Renal cortex interstitium (tissue), 11 donors: ENCODE measurements at regions not wholly inside any gene's neighbourhood (a gene's known extent, or its start where the extent isn't known, plus 50 kb on each side); places are given as distances from the start of the nearest gene placed in this dataset.
"Not testable (repeated sequence)": the region's sequence is repeated elsewhere in the genome, so short reads cannot be mapped to it uniquely, and the experiment has no call there.

Experiments
- DNase-seq, 11 donors: peaks; one replicate each; pipeline ENCODE4 v3.0.0-alpha.2; 2013; ENCODE audit warnings: low read depth in 9 of 11, low spot score in 4 of 11; ENCODE audit errors: extremely low read depth in 1 of 11

DNA sequence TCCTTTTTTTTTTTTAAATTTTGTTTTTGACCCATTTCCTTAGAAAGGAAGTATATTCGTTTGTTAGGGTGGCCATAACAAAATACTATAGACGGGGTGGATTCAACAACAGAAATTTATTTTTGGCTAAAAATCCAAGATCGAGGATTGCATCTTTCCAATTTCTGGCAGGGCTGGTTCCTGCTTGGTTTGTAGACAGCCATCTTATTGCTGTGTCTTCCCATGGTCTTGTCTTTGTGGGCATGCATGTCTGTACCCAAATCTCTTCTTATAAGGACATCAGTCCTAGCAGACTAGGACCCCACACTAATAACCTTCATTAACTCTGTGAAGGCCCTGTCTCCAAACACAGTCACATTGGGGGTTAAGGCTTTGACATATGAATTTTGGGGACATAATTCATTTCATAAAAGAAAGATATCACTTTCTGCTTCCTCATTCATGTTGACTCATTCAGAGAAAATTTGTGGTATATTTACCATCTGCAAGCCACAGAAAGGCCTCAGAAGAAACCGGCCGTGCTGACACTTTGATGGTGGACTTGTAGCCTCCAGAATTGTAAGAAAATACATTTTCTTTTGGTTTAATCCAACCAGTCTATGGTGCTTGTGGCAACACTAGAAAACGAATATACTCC is 262.1 kb downstream of the LPIN1 start:
- DNase-seq, result no peak

DNA sequence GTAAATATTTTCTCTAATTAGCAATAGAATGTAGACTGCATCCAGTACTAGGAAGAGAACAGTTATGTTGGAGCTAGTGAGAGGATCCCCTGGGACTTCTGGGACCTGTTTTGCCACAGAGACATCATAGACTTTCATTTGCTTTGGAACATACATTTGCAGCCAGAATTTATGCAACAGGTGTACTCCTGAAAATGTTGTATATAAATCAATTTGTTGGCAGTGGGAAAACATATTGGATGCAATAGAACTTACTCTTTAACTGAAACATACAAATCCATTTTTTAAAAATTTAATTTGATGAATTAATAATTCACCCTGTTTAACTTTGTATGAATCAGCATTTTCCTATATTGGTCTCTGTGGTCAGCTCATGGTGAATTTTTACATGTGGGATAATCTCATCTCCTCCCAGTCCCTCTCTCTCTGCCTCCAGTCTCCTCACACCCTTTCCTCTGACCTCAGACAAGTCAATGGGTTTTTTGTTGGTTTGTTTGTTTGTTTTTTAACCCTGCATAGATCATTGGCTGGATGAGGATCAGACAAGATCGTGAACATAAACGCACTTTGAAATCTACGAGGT is 263.0 kb downstream of the LPIN1 start:
- DNase-seq, result no peak

DNA sequence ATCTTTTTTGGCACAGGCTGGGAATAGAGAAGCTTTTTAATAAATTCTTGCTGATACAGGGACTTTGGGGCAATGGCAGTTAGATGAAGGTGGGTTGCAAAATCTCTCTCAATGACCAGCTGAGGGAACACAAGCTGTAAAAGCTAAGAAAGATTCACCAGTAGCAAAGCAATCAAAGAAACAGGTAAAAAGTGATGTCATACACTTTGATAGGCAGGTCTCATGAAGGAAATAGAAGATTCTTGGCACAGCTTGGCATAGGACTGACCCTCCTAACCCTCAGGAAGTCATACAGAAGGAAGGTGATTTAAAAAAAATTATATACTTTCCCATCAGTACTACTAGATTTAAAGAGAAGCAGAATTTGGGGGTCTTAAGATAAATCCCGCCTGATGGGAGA is 263.6 kb downstream of the LPIN1 start:
- DNase-seq, result no peak

DNA sequence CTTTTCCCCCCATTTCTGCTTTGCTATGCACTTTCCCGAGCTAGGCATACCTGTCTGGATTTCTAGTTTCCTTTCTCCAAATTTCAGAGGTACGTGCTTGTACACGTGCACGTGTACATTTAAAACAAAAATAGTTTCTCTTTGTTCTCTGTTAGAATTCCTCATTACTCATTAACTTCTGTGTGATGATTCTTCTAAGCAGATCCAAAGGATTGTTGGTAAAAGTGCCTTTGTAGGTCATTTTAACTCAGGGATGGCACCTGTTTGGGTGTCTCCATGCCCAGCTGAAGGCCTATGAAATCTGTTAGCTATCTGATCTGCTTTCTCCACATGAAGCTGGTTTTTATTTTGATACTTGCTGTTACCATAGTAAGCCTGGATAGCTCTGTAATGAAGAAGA is 264.3 kb downstream of the LPIN1 start:
- DNase-seq, result no peak

DNA sequence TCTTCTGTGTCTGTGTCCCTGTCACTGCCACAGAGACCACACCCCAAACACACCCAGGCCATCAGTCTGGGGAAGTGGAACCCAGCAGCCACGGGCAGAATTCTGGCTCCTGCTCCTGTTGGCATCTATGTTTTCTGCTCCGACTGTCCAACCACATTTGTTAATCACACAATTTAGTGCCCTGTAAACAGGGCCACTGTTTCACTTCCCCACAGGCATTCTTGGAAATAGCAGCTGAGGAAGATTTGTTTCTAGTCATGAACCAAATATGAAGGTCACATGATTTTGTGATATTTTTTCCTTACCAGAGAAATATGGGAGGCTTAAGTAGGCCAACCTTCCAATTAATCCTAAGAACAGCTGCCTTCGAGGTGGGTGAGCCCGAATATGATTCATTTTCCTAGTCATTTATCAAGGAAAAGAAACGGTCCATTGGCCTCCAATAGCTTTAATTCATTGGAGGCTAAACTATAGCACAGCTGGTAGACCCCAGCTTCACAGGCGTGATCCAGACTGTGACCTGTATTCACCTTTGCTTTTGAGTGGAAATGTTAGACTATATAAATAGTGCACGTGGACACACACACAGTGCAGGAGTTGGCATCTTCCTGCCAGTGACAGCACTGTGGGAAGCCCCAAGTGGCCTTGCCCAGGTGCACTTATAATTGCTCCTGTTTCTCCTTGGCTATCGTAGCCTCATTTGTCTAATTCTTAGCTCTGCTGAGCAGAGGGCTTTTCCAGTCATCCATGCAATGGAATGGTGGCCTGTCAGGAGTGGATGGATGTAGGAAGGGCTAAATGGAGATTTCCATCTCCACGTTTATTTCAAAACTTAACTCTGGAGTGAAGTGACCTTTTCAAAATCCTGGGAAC is 267.9 kb downstream of the LPIN1 start:
- DNase-seq, result no peak

DNA sequence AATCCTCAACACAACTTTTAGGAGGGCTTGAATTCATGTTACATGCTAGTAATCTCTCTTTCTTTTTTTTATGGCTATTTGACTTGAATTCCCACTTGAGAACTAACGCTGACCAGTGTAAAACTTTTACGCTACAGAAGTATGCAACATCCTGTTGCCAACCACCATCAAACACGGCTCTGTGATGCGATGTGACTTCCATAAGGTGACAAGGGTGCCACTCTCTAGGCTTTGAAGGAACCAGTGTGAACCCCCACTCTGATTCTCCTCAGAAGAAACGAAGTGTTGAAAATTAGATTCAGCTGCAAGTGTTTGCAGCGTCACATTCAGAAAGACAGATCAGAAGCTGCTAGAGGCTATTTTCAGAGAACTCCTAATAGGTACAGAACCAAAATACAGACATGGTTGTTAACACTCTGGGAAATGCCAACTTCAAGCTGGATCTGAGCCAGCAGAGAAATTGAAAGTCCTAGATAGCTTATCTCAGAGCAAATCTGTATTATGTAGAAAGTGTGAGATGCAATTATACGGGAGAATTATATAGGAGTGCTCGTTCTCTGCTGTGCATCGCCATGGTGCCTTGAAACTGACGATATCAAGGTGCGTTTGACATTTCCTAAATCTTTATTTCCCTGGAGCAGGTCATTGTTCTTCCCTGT is 271.2 kb downstream of the LPIN1 start:
- DNase-seq, result no peak

DNA sequence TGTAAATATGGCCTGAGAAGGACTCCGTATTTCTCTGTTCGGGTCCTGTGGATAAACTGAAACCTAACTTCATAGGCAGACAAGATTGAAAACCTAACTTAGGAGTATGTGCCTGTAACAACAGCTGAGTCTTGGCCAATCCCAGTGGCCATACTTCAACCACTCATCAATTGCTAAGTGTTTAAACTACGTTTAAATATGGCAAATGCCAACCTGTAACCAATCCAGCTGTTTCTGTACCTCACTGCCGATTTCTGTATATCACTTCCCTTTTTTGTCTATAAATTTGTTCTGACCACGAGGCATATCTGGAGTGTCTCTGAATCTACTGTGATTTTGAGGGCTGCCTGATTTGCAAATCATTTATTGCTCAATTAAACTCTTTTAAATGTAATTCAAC is 272.3 kb downstream of the LPIN1 start:
- DNase-seq, result not testable (repeated sequence)

DNA sequence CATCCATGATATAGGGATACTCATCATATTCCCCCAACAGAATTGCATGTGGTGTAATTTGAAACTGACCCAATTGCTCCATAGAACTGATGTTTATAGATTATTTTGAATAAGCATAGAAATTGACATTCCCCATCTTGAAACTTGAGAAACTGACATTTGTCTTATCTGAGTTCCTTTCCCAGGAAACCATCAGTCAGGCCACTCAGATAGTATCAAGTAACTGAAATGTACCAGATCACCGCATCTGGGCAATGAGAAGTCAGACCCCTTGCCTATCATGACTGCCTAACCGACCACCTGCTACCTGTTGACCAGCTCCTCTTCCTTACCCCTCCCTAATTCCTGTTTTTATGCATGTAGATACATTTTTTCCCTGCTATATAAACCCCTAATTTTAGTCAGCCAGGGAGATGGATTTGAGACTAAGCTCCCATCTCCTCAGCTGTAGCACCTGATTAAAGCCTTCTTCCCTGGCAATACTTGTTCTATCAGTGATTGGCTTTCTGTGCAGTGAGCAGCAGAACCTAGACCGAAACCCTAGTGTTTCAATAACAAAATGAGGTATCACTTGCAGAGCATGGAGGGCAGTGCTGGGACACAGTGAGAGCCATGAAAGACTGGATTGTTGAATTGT is 274.5 kb downstream of the LPIN1 start:
- DNase-seq, result no peak

DNA sequence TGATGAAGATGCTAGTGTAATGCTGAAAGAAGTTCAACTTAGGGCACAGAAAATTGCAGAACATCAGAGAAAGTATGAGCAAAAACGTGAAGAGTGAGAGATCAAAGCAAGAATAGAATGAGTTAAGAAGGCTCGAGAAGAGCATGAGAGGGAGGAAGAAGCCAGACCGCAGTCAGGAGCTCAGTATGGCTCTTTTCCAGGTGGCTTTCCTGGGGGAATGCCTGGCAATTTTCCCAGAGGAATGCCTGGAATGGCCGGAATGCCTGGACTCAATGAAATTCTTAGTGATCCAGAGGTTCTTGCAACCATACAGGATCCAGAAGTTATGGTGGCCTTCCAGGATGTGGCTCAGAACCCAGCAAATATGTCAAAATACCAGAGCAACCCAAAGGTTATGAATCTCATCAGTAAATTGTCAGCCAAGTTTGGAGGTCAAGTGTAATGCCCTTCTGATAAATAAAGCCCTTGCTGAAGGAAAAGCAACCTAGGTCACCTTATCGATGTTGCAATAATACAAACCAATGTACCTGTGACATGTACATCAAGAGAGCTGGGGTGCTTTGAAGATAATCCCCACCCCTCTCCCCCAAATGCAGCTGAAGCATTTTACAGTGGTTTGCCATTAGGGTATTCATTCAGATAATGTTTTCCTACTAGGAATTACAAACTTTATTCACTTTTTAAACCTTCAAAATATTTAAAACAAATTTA is 277.9 kb downstream of the LPIN1 start:
- not testable (repeated sequence) for DNase-seq

DNA sequence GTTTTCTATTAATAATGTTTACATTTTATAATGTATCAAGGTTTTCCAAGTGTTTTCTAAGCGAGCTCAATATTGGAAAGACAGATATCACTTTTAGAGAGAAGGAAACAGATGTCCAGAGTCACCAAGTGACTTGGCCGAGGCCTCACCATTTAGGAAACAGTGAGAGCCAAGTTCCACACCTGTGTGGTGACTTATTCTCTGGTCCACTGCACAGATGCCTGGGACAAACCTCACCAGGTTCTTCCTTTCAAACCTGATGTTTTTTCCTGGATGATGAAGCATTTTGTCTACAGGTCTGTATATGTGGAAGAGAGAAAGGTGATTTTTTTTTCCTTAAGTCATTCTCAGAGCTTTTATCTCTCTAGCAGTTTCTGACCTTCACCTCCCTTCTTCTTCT is 280.7 kb downstream of the LPIN1 start:
- DNase-seq, result no peak

DNA sequence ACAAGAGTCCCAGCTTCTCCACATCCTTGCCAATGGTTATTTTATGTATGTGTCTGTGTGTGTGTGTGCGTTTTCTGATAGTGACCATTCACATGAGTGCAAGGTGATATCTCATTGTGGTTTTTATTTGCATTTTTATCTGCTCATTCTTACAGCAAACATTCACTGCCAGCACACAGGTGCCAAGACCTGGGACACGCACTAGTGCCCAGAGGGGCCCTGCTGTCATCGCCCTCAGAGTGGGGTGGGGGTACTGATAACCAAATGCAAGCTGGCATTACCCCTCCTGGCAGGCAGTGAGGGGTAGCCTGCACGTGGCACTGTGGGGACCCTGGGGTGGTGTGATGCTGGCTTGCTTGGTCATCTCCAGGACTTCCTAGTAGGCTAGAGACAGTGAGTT is 285.4 kb downstream of the LPIN1 start:
- DNase-seq, result no peak

DNA sequence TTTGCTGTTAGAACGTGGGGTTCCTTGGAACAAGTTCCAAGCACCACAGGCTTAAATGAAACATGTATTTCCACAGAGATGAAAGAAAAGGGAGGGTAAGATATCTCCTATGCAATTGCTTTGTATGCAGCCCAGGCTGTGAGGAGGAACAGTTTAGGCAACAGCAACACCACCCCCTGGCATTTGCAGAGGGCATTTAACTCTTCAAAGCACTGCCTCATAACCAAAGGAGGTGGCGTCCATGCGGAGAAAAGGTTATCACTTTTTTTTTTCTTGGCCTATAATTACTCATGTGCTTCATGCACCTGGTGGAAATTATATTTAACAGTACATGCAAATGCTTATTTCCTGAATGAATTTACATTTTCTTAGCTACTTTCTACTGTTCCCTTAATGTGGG is 286.0 kb downstream of the LPIN1 start:
- DNase-seq, result no peak

DNA sequence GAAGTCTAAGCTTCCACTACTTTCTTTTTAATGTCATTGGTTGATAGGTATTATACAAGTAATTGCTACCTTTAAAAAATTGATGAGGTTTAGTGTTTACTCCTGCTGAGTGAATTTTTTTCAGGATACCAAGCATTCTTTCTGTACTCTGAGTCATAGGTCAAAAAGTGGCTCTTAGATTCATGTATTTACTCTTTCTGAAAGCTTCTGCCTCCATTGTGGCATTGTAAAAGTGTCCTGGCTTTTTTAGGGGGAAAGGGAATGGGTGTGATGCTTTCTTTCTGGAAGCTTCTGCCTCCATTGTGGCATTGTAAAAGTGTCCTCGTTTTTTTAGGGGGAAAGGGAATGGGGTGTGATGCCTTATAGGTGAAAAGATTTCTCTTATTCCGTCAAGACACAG is 286.5 kb downstream of the LPIN1 start:
- no peak for DNase-seq

DNA sequence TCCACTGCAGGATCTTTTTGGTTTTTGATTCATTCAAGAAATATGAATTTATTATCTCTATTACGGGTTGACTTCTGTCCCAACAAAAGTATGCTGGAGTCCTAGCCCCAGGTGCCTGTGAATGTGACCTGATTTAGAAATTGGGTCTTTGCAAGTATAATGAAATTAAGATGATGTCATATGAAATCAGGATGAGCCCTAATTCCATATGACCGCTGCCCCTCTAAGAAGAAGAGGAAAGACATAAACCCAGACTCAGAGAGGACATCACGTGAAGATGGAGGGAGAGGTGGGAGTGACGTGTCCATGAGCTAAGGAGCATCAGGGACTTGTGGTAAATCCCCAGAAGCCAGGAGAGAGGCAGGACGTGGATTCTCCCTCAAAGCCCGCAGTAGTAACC is 287.1 kb downstream of the LPIN1 start:
- DNase-seq, result no peak

DNA sequence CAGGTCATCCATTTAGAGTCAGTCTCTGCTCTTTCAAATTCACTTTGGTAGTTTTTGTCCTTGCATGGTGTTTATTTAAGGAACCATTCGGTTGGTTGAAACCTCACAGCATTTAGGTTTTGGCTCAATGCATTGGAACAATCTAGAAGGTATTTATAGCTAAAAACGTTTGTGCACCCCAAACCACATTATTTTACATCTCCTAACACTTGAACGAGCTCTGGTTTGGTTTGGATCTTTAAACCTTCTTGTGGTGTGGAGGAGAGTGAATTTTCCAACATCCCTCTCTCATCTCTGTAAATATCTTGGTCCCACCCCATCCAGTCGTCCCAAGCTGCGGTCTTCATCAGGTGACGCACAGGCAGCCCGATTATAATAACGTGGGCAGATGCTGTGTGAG is 287.9 kb downstream of the LPIN1 start:
- DNase-seq, result no peak

DNA sequence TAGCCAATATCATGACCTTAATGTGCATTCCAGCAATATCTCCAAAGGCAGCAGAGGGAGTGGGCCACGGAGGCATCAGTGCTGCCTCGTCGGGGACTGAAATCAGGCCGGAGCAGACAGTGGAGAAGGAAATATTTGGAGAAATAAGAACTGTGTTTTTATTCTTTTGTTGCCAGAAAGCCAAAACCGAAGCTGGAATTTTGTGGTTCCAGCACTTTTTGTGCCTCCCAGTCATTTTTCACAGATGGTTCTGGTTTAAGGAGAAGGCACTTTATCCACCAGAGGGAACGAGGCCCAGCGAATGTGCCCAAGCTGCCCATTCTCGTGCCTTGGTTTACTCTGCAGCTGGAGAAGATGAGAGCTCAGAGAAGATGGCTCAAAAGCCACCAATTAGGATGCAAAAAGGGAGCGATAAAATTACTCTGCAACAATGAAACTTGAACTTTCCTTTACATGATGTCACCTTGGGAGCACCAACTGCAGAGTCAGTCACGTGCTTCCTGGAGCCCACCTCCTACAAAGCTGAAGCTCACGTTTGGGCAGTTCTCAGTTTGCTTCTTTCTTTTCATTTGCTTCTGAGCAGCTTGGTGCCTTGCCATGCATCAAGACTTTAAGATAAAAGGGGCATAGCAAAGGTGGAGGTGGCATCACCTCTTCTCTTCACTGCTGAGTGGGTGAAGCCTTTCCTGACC is 288.7 kb downstream of the LPIN1 start:
- no peak for DNase-seq

DNA sequence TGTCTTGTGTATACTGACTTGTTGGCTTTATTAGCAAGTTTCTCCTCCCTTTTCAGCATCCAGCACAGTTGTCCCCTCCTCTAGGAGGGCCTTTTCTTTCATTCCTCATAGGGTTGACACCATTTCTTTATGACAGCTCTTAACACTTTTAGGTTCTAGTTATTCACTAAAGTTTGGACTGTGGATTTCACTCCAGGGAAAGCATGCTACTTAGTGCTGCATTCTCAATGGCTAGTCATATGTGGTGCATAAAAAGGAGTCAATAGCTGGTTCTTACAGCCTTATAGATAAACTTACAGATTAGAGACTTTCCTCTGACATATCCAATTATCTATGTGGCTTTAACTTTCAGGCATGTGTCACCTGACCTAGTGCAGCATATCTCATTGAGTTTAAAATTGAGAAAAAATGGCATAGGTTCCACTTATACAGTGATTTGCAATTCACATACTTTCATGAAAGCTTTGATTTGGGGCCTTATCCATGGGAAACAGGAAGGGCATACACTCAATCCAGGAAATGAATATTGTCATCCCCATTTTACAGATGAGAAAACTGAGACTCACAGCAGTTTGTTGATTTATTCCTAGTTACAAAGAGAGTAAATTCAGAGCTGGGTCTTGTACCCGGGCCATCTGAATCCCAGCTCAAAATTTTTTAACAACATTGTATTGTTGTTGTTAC is 289.7 kb downstream of the LPIN1 start:
- no peak for DNase-seq

DNA sequence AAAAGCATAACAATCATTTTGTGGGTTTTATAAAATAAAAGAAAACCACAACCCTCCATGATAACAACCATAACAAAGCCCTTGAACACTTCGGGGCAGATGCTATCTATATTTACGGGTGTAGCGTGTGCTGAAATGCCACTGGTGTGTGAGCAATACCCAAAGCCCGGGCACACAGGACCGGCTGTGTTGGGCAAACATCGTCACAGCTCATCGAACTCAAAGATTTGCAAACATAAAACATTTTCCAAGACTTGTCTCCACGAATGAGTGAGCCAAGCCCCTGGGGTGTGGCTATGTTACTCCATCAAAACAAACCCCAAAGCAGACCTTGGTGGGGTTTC is 290.2 kb downstream of the LPIN1 start:
- DNase-seq, result no peak
